H54 (cell line): ENCODE measurements at regions not wholly inside any gene's neighbourhood (a gene's known extent, or its start where the extent isn't known, plus 50 kb on each side); places are given as distances from the start of the nearest gene placed in this dataset.

ENCODE experiments used
- DNase-seq: peaks from one replicate; pipeline ENCODE4 v3.0.0; 2011; ENCODE audit warnings: low spot score, mixed read lengths; ENCODE audit not compliant: insufficient read length
- FAIRE-seq: peaks from 3 replicates; lab custom pipeline; 2011; peaks lifted over from hg19 to GRCh38; lab: Jason Lieb, UNC
- POLR2A ChIP-seq: IDR thresholded peaks from 2 replicates; pipeline ENCODE4 v1.6.1; 2011; ENCODE audit warnings: low read depth, mild to moderate bottlenecking, low read length

DNA sequence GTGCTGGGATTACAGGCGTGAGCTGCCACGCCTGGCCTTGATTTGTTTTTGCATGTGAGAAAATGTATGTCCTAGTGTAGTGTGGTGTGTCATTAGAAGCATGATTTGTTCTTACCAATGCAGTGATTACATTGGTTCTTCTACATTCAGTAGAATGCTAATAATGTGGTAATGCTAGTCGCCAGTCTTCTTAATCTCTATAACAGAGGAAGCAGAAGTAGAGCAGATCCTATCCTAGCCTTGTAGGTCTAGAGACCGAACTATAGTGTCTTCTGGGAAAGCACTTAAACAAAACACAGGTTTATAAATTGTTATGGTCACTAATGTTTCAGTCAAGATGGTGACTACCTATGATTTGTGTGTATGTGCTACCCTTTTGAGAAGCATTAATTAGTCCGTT is 197.5 kb upstream of the DMRT1 start:
- FAIRE-seq (no peak), DNase-seq (no peak)
- no peak for TF ChIP-seq POLR2A

DNA sequence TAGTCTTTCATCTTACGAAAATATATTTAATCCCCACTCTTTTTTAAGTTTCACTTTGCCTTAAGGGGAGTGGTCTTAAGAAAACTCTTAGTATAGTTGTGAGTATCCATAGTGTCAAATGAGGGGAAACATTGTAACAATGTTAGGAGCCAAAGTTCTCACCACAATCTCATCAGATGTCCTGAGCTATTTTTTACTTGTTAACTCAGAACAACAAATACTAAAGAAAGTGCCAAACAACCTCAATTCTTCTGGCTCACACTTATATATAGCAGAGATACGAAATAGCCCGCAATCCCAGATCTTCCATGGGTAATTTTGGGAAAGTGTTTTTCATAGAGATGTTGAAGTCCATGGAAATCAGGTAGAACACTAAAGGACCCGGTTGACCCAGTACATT is 194.0 kb upstream of the DMRT1 start:
- FAIRE-seq (no peak), DNase-seq (no peak)
- TF ChIP-seq POLR2A = no peak

DNA sequence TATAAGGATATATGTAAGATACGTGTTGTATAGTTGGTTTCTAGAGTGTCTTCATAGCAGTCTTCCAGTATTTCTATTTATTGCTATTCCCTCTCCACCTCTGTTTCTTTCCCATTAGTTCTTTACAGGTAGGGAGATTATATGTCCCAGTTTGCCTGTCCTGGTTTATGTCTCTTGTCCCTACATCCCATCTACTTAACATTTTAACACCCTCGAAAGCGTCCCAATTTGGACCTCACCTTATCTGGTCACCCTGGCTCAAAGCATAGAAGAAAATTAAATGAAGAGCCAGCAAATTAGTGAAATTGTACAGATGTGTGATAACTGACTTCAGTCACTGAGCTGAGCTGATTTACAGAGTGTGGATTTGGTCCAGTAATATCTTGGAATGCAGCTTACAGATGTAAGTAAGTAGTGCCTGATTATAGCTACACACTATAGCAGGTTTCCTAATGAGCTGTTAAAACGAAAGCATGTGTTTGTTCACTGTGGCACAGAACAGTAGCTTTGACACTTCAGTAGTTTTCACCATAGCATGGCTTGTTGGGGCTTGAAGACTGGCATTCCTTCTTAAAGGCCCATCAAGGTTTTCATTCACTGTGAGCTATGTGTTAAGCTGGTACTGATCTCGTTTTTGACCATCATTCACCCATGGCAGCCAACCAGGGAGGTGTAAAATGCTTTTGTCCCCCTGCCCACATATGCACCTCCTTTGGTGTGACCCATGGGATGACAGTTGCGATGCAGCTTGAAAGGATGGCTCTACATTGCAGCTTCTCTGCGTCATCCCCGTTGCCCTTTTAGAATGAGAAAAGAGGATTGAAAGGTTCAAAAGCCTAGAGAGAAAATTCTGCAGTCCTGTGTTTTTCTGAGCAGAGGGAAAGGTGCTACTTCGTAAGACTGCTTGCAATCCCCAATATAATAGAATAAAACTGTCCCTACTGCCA is 192.1 kb upstream of the DMRT1 start:
- no peak for DNase-seq
- peak; percentile 61 for FAIRE-seq
- no peak for TF ChIP-seq POLR2A

DNA sequence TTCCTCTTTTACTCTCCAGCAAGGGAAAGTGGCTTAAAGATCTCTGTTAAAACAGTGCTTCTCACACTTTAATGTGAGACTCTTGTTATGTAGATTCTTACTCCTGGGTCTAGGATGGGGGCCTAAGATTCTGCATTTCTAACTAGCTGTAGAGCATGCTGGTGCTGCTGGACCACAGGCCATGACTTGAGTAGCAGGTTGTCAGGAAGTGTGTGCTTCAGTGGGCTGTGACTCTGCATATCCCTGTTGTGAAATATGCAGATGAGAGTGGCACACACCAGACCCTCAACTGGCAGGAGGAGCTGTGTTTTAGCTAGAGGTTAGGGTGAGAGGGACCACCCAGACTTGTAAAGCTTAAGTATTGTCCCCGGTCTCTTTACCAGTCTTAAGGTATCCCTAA is 191.1 kb upstream of the DMRT1 start:
- FAIRE-seq (peak; percentile 61), DNase-seq (no peak)
- TF ChIP-seq POLR2A = no peak

DNA sequence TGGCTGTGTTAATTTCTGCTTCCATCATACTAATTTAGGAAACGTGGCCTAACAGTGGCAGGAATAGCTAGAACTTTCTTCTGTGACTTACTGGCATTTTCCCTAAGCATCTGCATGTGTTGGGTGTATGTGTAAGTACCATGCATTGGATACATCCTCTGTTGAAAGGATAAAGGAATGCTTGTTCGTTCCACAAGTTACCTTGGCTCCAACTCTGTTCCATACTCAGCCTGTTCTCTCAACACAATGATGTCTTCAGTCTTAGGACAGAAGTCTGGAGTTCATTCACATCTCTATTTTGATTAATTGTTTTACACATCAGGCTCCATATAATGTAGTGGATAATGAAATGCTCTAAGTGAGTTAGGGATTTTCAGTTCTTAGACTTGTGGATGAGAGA is 190.1 kb upstream of the DMRT1 start:
- FAIRE-seq = peak; percentile 11
- no peak for DNase-seq
- TF ChIP-seq POLR2A = no peak

DNA sequence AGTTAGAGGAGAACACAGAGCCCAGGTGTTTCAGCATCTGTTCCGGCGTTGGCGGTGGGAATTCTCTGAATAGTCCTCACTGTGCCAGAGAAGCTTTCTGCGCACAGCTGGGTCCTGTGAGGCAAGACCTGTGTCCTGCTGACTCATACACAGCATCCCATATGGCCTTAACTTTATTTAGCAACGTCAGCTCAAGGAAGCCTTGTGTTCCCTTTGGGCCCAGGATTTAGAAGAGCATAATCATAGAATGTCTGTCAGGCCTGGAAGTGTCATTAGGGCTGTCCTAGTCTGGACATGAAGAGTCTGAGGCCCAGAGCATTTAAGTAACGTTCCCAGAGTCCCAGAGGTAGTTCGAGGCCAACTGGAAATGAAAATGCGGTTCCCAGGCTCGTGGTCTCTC is 188.6 kb upstream of the DMRT1 start:
- FAIRE-seq (no peak), DNase-seq (no peak)
- no peak for TF ChIP-seq POLR2A

DNA sequence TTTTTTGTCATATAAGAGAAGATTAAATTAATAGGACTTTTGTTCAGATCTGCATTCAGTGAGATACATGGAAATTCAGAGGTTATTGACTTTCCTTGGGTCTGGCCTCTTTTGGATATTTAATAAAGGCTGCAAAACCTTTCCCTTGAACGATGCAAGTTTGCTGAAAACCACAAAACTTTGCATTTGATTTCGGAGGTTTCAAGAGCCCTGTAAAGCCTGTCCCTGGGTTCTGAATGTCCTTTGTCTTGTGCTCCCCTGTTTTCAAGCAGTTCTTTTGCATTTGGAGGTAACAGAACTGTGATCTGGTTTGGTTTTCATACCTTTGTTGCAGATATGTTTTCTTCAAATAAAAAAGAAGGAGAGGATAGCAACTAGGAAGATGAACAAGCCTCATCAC is 188.1 kb upstream of the DMRT1 start:
- FAIRE-seq (no peak), DNase-seq (no peak)
- TF ChIP-seq POLR2A = no peak

DNA sequence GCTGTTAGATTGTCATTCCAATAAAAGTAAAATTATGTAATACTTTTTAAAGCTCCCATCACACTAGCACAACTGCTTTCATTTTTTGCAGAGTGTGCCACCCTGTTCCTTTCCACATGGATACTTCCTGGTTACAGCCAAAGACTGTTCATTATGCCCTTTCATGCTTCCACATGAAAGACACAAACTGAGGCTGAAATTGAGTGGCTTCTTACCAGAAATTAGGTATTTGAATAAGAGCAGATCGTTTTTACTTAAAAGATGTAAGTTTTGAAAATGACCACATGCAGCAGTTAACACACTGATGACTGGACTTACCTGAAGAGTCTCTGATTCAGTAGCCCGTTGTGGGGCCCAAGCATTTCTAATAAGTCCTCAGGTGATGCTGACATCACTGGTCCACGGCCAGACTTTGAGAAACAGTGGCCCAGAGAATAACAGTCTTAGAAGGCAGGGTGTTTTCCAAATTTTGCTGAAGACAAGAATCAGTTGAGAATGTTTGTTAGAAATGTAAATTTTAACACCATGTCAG is 187.6 kb upstream of the DMRT1 start:
- DNase-seq (no peak), FAIRE-seq (no peak)
- TF ChIP-seq POLR2A = no peak

DNA sequence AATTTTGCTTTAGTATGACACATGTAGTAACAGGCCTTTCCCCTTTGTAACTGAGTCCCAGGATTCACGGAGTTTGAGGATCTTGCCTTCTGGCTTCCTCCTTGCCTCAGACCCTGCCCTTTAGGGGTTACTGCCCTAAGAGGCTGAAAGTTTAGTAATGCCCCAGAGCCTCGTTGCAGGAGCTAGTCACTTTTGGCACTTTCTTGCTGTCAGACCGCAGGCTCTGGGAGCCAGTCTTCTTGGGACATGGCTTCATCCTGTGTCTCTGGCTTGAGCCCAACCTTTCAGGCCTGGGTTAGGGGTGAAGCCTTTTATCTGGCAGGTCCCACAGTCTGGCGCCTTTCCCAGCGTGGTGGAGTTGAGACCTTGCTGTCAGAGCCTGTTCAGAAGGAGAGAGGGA is 185.6 kb upstream of the DMRT1 start:
- DNase-seq = no peak
- FAIRE-seq = no peak
- TF ChIP-seq POLR2A = no peak

DNA sequence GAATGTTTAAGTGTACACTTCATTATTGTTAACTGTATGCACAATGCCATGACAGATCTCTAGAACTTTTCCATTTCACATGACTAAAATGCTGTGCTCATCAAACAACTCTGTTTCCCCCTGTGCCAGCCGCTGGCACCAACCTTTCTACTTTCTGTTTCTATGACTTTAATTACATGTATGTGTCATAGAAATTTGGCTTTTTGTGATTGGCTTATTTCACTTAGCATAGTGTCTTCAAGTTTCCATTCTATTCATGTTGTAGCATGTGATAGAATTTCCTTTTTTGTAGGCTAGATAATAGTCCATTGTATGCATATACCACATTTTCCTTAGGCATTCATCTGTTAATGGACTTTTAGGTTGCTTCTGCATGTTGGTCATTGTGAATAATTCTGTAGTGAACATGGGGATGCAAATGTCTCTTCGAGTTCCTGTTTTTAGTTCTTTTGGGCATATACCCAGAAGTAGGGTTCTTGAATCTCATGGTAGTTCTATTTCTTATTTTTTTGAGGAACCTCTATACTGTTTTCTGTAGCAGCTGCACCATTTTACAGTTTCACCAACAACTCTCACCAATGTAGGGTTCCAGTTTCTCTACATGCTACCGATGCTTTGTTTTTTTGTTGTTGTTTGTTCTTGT is 184.4 kb upstream of the DMRT1 start:
- FAIRE-seq = no peak
- TF ChIP-seq POLR2A = no peak
- no peak for DNase-seq

DNA sequence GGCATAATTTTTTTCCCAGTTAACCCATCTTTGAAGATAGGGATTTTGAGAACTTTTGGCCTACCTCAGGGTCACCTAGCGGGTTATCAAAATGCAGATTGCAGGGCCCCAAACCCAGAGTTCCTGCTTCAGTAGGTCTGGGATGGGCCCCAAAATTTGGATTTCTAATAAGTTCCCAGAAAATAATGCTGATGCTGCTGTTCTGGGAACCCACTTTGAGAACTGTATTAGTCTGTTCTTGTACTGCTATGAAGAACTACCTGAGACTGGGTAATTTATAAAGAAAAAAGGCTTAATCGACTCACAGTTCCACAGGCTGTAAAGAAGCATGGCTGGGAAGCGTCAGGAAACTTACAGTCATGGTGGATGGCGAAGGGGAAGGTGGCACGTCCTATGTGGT is 182.2 kb upstream of the DMRT1 start:
- FAIRE-seq (no peak), DNase-seq (no peak)
- no peak for TF ChIP-seq POLR2A

DNA sequence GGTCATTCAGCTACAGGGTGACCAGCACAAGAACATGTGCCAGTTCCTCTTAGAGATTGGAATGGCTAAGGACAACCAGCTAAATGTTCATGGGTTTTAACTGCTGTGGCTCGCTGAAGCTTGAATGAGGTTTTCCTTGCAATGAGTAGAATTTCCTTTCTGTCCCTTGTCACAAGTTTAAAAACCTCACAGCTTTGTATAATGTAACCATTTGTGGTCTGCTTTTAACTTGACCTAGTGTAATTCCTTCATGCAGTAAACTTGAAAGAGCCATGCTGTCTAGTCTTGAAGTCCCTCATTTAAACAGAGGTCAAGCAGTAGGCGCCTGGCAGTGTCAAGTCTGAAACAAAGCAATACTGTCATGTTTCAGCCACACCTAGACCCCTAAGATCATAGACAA is 181.3 kb upstream of the DMRT1 start:
- DNase-seq = no peak
- FAIRE-seq = no peak
- TF ChIP-seq POLR2A = no peak

DNA sequence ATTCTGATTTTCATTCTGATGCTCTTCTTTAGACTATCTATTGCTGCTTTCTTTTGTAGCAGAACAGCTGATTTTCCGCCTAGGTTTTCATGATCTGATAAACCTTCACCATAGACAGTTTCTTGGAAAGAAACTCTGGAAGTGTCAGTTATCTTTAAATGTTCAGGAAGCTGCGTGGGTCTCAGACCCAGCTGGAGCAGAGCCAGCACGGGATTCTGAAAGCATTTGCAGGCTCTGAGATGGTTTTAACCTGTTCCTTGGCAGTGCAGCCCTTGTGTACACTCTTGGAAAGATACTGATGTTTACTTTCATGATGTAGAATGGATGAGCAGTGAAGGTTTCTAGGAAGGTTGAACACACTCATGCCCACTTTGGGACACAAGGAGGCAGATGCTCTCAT is 178.0 kb upstream of the DMRT1 start:
- no peak for DNase-seq
- no peak for FAIRE-seq
- TF ChIP-seq POLR2A = no peak

DNA sequence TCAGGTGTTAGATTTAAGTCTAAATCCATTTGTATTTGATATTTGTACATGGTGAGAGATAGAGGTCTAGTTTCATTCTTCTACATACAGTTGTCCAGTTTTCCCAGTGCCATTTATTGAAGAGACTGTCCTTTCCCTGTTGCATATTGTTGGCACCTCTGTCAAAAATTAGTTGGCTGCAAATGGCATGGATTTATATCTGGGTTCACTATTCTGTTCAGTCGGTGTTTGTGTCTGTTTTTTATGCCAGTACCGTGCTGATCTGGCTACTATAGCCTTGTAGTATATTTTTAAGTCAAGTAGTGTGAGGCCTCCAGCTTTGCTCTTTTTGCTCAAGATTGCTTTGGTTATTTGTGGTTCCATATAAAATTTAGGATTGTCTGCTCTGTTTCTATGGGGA is 176.2 kb upstream of the DMRT1 start:
- no peak for TF ChIP-seq POLR2A
- FAIRE-seq (no peak), DNase-seq (no peak)
